DMS53 treated with DMSO at 0.1 percent for 48 hours (cell line): ENCODE measurements at regions not wholly inside any gene's neighbourhood (a gene's known extent, or its start where the extent isn't known, plus 50 kb on each side); places are given as distances from the start of the nearest gene placed in this dataset.

Experiments used
- DNase-seq: peaks from one replicate; lab custom pipeline; 2025; ENCODE audit not compliant: unreplicated experiment; lab: John Stamatoyannopoulos, UW

DNA sequence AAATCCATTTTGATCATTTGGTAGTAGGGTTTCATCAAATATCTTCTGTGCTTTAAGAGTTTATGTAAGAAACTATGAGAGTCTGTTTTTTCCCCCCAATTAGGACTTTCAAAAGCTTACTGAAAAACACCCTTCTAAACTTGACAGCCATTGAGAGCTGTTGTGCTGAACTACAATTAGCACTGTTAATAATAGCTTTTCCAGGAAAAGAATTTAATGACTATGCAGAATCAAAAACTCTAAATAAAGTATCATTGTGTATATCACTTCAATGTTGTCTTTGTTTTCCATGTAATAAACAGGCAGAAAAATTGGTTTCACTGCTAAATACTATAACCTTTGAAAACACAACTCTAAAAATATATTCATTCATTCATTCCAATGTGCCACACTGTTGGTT is 121.4 kb upstream of the PDE5A start:
- DNase-seq = no peak

DNA sequence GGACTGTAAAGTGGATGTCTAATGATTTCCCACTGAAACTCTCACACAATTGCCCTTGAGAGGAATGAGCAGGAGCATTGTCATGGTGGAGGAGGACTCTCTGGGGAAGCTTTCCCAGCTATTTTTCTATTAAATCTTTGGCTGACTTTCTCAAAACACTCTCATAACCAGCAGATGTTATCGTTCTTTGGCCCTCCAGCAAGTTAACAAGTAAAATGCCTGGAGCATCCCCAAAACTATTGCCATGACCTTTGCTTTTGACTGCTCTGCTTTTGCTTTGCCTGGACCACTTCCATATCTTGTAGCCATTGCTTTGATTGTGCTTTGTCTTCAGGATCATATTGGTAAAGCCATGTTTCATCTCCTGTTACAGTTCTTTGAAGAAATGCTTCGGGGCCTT is 120.2 kb upstream of the PDE5A start:
- no peak for DNase-seq

DNA sequence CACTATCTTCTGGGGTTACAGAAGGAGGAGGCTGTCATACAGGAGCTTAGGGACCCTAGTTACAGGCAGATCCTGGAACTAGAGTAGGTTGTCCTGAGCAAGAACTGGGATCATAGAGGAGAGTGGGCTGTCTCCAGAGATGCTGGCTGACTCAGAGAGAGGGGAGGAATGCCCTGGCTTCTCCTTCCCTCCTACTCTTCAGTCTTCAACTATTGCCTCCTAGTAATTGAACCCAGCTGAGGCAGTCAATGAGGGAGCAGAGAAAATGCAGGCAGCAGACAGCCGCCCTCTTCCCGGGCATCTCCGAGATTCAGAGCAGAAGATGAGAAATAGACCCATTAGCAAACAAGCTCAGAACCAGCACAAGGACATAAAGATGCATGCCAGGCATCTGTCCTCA is 118.3 kb upstream of the PDE5A start:
- no peak for DNase-seq

DNA sequence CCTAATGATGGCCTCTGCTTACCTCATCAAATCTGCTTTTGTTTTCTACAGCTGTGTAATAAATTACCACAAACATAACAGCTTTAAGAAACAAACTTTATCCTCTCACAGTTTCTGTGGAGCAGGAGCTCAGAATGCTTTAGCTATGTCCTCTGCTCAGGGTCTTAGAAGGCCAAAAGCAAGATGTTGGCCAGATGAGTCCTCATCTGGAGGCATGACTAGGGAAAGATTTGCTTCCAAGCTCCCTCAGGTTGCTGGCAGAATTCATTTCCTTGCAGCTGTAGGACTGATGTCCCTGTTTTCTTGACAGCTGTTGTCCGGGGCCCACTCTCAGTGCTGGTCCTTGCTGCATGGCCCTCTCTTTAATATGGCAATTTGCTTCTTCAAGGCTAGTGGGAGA is 116.7 kb upstream of the PDE5A start:
- no peak for DNase-seq

GRCh38 chr4:119744580-119744979 is 116.0 kb upstream of the PDE5A start:
- DNase-seq = no peak

GRCh38 chr4:119743644-119744043 is 115.0 kb upstream of the PDE5A start:
- no peak for DNase-seq

DNA sequence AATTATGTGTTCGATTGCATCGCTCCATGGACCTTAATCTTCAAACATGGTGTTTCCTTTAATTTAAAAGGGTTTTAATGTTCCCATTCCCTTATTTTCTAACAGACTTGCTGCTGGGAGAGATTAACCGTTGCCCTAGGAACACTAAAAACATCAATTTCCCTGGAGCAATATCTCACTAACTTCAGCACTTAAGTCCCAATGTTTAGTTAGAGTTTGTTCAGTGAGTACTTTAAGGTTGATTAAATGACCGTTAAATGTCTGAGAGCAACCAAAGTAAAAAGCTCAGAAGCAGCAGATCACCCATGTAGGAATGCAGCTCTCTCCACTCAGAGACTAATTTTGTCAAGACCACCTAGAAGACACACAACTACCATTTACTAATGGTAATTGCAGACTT is 111.2 kb upstream of the PDE5A start:
- no peak for DNase-seq

- DNase-seq = no peak
Measured at GRCh38 chr4:119738901-119739300, 110.3 kb upstream of the PDE5A start.

- no peak for DNase-seq
Measured at GRCh38 chr4:119736559-119736958, 108.0 kb upstream of the PDE5A start.

- DNase-seq = no peak
Measured at GRCh38 chr4:119735165-119735651, 106.6 kb upstream of the PDE5A start.

- DNase-seq = no peak
Measured at GRCh38 chr4:119733431-119733830, 104.8 kb upstream of the PDE5A start.

- no peak for DNase-seq
Measured at GRCh38 chr4:119731778-119732177, 103.2 kb upstream of the PDE5A start.

DNA sequence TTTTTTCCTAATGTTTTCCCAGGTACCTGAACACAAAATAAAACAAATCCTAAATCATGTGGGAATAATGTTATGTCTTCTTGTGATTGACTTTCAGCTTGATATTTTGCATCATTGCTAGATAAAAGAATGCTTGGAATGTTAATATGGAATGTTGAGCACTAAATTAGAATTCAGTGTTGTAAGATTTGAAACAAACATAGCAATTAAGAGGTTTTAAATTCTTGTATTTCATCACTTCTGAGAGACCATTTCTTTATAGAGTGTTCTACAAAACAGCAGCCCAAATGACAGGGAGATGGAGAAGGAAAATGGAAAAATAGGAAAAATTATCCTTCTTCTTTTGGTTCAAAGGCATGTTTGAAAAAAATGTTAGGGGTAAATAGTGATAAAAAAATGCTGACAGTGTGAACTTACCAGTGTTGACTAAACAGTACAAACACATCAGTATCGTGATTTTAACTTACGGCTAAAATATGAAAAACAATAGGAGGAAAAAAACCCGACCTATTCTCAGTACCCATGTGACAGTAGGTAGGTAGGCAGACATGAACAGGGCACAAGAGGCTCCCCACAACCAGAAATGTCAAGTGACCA is 102.6 kb upstream of the PDE5A start:
- no peak for DNase-seq

GRCh38 chr4:119730671-119730950 is 102.0 kb upstream of the PDE5A start:
- DNase-seq = no peak

DNA sequence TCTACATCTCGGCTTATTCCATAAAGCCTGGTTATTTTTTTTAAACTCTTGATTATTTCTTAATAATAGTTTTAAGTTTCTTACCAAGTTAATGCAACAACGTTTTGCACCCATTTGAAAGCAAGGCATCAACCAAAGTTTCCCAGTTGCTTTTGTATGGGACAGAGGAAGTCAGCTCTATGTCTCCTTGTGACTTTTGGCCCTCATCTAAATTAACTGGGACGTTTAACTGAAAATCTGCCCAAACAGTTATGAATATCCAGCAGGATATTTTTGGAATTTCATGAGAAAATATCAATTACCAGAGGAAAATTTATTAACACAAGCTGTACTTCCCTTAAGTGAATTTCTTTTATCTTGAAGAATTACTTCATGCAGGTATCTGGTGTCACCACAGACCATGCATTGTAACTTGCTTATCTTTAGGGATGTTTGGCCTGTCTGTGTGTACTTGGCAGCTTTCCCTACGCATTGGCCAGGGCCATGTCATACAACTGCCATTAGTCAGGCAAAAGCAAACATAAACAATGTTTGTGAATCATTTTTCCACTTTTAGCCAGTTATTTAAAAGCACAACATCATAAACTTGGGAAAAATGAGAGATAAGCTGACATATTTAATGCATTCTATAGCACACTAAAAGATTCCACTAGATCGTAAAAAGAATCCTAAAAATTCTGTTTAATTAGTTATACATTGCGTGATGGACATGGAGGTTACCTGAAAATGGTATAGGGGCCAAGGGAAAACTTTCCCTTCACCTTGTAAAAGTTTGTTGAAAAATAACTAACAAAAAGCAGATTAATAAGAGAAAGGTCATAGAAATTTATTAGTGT is 101.4 kb upstream of the PDE5A start:
- peak; percentile 30 for DNase-seq

GRCh38 chr4:119728692-119729593 is 100.3 kb upstream of the PDE5A start:
- no peak for DNase-seq

DNA sequence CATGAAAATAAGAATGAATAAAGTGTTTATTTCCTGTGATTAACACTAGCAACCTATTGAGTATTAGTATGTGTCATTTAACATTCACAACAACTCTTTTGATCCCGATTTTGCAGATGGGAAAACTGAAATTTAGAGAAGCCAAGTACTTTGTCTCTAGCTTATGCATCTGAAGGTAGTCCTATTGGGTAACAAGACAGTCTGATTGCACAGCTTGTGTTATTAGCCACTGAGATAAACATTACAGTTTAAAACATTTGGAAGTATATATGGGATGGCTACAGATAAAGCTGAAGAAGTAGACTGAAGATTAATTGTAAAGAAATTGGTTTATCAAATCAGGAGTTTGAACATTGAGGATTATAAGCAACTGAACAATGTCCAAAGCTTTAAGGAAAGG is 99.6 kb upstream of the PDE5A start:
- DNase-seq = no peak

DNA sequence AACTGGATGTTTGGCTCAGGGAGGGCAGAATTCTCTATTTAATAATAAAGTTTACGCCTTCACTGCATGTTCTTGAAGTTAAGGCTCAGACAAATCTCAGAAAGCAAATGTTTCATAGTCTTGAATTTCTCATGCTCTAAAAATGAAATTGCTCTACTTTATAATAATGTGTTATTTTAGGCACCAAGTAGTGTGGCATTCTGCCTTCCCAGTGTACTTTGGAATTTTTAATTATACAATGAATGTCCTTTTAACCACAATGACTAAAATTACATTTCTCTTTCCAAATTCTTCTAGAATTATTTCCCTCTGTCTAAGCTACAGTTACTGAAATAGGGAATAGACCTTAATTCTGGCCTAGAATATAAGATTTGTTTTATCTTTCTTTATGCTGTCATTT is 97.9 kb upstream of the PDE5A start:
- DNase-seq = no peak

- DNase-seq = no peak
Measured at GRCh38 chr4:119725688-119726330, 97.2 kb upstream of the PDE5A start.

GRCh38 chr4:119725011-119725410 is 96.4 kb upstream of the PDE5A start:
- DNase-seq = no peak

DNA sequence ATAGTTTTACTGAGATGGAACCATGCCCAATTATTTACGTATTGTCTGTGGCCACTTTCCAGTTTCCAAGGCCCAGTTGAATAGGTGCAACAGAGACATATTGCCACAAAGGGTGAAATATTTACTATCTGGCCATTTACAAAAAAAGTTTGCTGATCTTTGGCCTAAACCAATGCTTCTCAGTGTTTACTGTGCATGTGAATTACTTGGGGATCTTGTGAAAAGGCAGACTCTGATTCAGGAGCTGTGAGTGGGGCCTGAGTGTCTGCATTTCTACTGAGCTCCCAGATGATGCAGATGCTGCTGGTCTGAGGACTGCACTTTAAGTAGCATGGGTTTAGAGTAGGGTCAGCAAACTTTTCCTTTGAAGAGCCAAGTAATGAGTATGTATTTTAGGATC is 94.1 kb upstream of the PDE5A start:
- DNase-seq = no peak
